ENCODE measurements at regions not wholly inside any gene's neighbourhood (a gene's known extent, or its start where the extent isn't known, plus 50 kb on each side); places are given as distances from the start of the nearest gene placed in this dataset.

DNA sequence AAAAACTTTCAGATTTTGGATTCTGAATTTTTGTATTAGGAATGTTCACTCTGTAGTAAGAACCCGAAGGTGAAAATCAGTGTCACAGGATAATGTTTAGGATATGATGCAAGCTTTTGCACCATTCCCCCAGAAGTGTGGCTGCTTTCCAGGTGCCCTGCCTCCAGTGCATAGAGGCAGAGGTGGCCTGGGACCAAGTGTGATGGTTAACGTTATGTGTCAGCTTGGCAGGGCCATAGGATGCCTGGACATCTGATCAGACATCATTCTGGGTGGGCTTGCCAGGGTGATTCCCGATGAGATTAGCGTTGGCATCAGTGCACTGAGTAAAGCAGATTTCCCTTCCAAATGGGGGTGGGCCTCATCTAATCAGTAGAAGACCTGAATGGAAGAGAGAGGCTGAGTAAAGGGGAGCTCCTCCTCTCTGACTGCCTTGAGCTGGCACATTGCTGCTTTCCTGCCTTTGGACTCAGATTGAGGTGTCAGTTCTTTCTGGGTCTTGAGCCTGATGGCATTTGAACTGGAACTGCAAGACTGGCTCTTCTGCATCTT, 177.4 kb upstream of the HS6ST1 start:
- no peak for TF ChIP-seq RAD21 (IDR thresholded peaks at IDR 0.05)
- TF ChIP-seq, protein P1, sequence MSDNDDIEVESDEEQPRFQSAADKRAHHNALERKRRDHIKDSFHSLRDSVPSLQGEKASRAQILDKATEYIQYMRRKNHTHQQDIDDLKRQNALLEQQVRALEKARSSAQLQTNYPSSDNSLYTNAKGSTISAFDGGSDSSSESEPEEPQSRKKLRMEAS (IDR thresholded peaks at IDR 0.05): no peak
- no peak for TF ChIP-seq TAF1 (conservative IDR thresholded peaks at IDR 0.05)
- no peak for TF ChIP-seq NR2F2 (IDR thresholded peaks at IDR 0.05)
- TF ChIP-seq, protein P2, sequence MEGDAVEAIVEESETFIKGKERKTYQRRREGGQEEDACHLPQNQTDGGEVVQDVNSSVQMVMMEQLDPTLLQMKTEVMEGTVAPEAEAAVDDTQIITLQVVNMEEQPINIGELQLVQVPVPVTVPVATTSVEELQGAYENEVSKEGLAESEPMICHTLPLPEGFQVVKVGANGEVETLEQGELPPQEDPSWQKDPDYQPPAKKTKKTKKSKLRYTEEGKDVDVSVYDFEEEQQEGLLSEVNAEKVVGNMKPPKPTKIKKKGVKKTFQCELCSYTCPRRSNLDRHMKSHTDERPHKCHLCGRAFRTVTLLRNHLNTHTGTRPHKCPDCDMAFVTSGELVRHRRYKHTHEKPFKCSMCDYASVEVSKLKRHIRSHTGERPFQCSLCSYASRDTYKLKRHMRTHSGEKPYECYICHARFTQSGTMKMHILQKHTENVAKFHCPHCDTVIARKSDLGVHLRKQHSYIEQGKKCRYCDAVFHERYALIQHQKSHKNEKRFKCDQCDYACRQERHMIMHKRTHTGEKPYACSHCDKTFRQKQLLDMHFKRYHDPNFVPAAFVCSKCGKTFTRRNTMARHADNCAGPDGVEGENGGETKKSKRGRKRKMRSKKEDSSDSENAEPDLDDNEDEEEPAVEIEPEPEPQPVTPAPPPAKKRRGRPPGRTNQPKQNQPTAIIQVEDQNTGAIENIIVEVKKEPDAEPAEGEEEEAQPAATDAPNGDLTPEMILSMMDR (IDR thresholded peaks at IDR 0.05; ENCODE audit: low read depth, low read length, missing input control): no peak
- TF ChIP-seq SP1 (IDR thresholded peaks at IDR 0.05): no peak
- TF ChIP-seq, protein P3, sequence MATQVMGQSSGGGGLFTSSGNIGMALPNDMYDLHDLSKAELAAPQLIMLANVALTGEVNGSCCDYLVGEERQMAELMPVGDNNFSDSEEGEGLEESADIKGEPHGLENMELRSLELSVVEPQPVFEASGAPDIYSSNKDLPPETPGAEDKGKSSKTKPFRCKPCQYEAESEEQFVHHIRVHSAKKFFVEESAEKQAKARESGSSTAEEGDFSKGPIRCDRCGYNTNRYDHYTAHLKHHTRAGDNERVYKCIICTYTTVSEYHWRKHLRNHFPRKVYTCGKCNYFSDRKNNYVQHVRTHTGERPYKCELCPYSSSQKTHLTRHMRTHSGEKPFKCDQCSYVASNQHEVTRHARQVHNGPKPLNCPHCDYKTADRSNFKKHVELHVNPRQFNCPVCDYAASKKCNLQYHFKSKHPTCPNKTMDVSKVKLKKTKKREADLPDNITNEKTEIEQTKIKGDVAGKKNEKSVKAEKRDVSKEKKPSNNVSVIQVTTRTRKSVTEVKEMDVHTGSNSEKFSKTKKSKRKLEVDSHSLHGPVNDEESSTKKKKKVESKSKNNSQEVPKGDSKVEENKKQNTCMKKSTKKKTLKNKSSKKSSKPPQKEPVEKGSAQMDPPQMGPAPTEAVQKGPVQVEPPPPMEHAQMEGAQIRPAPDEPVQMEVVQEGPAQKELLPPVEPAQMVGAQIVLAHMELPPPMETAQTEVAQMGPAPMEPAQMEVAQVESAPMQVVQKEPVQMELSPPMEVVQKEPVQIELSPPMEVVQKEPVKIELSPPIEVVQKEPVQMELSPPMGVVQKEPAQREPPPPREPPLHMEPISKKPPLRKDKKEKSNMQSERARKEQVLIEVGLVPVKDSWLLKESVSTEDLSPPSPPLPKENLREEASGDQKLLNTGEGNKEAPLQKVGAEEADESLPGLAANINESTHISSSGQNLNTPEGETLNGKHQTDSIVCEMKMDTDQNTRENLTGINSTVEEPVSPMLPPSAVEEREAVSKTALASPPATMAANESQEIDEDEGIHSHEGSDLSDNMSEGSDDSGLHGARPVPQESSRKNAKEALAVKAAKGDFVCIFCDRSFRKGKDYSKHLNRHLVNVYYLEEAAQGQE (IDR thresholded peaks at IDR 0.05): no peak
- no peak for TF ChIP-seq FOXA1 (IDR thresholded peaks at IDR 0.05)
- no peak for TF ChIP-seq YY1 (IDR thresholded peaks at IDR 0.05)
- no peak for TF ChIP-seq JUND (IDR thresholded peaks at IDR 0.05)
- no peak for TF ChIP-seq GABPA (IDR thresholded peaks at IDR 0.05 in 1 of 2, conservative IDR thresholded peaks at IDR 0.05 in 1 of 2)
- TF ChIP-seq, protein P4, sequence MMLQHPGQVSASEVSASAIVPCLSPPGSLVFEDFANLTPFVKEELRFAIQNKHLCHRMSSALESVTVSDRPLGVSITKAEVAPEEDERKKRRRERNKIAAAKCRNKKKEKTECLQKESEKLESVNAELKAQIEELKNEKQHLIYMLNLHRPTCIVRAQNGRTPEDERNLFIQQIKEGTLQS (IDR thresholded peaks at IDR 0.05): no peak
- TF ChIP-seq, protein P5, sequence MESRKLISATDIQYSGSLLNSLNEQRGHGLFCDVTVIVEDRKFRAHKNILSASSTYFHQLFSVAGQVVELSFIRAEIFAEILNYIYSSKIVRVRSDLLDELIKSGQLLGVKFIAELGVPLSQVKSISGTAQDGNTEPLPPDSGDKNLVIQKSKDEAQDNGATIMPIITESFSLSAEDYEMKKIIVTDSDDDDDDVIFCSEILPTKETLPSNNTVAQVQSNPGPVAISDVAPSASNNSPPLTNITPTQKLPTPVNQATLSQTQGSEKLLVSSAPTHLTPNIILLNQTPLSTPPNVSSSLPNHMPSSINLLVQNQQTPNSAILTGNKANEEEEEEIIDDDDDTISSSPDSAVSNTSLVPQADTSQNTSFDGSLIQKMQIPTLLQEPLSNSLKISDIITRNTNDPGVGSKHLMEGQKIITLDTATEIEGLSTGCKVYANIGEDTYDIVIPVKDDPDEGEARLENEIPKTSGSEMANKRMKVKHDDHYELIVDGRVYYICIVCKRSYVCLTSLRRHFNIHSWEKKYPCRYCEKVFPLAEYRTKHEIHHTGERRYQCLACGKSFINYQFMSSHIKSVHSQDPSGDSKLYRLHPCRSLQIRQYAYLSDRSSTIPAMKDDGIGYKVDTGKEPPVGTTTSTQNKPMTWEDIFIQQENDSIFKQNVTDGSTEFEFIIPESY (IDR thresholded peaks at IDR 0.05): no peak

Data from liver (tissue), 3 donors.